HG03139 (cell line): ENCODE measurements at regions not wholly inside any gene's neighbourhood (a gene's known extent, or its start where the extent isn't known, plus 50 kb on each side); places are given as distances from the start of the nearest gene placed in this dataset.
"Not testable (repeated sequence)": the region's sequence is repeated elsewhere in the genome, so short reads cannot be mapped to it uniquely, and the experiment has no call there.

ENCODE experiments used
- ATAC-seq: cut with Tn5 transposase; IDR thresholded peaks from one replicate; pipeline ENCODE4 v1.9.1; 2021; ENCODE audit not compliant: unreplicated experiment

GRCh38 chr6:50959081-50959641 is 140.5 kb downstream of the TFAP2B start:
- no peak for ATAC-seq

DNA sequence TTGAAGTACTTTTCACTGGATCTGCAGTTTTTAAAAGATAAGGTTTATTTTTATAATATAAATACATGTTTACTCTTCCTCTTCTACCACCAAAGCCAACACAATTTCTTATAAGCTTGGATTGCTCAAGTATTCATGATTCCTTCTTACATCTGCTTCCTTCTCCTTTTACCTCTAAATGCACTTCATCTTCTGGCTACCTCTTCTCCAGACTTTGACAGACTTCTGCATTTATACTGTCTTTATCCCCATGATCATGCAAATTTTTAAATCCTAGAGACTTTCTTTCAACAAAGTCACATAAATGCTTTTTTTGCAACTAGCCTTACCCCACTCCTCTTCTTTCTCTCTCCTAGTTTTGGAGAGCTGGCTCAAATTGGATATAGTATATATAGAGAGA is 142.9 kb downstream of the TFAP2B start:
- no peak for ATAC-seq

GRCh38 chr6:50962213-50962759 is 143.6 kb downstream of the TFAP2B start:
- ATAC-seq, result no peak

DNA sequence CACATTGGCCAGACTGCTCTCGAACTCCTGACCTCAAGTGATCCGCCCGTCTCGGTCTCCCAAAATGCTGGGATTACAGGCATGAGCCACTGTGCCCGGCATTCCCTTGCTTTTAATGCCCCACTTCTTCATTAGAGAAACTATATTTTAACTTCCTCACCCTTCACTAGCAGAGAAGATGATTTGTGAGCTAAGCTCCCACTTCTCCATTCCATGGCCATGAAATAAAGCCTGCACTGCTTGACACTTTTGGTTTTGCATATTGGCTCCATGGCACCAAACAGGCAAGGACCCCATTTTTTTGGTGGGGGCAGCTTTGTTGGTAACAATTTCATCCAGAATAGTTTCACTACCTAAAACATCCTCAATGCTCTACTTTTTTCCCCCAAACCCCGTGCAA is 145.3 kb downstream of the TFAP2B start:
- no peak for ATAC-seq

DNA sequence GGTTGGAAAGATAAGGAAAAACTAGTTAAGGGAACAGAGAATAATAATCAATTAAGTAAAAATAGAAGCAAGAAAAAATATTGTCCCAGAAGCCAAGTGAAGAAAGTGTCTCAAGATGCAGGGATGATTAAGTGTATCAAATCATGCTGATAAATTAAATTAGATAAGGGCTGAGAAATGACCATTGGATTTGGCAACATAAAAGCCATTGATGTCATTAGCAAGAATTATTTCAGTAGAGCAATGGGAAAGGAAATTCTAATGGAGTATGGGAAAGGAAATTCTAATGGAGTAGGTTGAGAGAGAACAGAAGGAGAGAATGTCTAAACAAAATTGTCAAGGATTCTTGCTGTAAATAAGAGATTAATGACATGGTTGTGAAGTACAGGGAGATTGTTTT is 146.8 kb downstream of the TFAP2B start:
- ATAC-seq, result no peak

DNA sequence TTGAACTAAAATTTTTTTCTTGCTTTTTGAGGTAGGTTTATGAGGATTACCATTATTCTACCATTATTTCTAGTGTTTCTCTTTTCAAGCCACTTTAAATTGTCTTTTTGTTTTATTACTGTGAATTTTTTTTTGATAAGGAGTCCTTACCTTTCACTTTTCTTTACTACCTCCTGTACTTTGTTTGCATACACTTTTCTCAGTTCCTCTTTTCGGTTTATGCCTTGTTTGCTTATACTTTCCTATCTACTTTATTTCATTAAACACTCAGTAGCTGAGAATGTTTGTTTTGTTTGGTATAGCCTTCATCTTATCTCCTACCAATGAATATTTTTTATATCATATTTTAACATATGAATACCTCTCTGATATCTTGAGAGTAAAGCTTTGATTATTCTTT is 147.9 kb downstream of the TFAP2B start:
- peak; percentile 83 for ATAC-seq

- ATAC-seq, result no peak
Observed at GRCh38 chr6:50966986-50967385, 148.3 kb downstream of the TFAP2B start.

DNA sequence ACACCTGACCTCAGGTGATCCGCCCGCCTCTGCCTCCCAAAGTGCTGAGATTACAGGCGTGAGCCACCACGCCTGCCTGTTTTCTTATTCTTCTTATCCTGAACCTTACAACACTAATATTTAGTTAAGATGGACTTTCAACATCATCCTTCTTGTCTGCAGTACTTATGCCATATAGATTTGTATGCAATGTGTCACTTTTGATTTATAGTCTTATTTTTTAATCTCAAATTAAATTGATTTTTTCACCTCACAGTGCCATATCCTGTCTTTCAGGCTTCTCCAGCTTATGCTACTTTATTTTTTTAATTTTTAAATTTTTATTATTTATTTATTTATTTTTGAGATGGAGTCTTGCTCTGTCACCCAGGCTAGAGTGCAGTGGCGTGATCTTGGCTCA is 149.6 kb downstream of the TFAP2B start:
- ATAC-seq, result not testable (repeated sequence)

DNA sequence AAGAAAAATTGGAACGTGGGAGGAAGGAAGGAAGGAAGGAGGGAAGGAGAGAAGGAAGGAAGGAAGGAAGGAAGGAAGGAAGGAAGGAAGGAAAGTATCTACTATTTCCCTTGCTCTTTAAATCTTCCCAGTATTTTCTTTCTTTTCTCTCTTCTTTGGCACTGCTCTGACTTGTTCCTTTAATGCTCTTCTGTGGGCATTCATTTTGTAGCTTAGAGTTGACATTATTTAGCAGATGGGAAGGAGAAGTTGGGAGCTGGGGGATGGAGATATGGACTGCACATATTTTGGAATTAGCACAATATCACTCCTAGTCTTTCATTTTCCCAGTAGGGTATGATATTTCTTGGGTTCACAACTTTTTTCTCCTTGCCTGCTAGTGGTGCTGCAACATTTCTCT is 152.2 kb downstream of the TFAP2B start:
- no peak for ATAC-seq

DNA sequence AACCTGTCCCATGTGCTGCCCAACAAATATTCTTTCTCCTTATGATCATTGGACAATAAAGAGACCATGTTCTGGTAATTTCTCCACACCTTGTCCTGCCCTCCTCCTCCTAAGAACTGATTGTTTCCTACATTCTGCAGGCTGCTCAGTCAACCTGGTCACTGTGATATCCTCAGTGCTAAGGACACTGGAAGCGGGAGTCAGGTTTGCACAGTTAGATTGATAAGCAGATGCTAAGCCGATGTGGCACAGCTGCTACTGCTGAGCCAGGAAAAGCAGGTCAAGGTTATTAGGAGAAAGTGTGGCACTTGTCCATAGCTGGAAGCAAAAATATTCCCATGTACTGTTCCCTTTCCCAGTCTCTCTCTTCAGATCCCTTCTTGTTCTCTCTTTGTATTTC is 154.8 kb downstream of the TFAP2B start:
- no peak for ATAC-seq

DNA sequence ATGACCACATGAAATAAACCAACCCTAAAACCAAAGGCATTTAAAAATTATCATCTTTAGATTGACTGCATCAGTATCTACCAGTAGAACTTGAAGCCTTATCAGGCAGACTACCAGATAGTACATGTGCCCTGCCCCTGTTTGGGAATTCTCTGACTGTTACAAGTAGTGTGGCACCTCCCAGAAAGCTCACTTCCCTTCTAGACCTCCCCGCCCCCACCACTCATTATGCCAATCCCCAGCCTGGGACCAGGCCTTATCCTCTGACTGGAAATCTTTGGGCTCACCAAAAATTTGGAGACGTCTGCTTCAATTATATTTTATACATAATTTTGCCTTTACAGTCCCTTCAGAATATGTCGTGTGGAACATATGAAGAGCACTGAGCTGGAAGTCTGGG is 155.6 kb downstream of the TFAP2B start:
- no peak for ATAC-seq

- no peak for ATAC-seq
Observed at GRCh38 chr6:50975216-50975615, 156.5 kb downstream of the TFAP2B start.

GRCh38 chr6:50976907-50977306 is 158.2 kb downstream of the TFAP2B start:
- ATAC-seq, result no peak

GRCh38 chr6:50977796-50978195 is 159.1 kb downstream of the TFAP2B start:
- no peak for ATAC-seq

- no peak for ATAC-seq
Observed at GRCh38 chr6:50978380-50979170, 159.9 kb downstream of the TFAP2B start.

DNA sequence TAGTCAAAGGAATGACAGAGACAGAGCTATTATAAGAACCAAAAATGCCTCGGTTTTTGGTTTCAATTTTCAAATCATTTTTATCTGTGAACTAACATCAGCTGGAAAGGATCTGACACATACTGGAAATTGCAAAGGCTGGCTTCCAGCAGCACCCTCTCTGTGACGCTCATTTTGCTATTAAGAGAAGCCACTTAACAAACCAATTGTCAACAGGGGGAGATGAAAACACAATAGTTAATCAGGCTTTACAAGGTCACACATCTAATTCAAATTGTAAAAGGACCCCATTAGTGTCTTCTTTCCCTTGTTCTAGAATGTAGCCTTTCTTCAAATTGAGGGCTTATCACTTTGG is 160.5 kb downstream of the TFAP2B start:
- ATAC-seq, result no peak

DNA sequence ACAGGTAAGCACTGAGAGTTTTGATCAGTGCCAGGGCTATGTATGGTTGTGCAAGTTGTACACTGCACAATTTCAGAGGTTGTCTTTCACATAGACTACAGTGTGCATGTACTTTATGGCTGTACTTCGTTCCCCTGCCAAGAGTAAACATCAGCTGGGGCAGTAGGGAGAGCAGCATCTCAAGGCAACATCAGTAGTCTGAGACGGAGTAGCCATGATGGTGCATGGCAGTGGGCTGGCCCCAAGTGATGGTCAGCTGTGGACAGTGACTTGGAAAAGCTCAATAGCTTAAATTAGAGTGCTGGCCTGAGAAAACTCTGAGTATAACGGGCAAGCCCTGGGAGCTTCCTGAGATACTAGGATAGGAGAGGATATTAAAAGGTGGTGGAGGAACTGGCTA is 165.5 kb downstream of the TFAP2B start:
- no peak for ATAC-seq

GRCh38 chr6:50986319-50986718 is 167.6 kb downstream of the TFAP2B start:
- ATAC-seq, result no peak

DNA sequence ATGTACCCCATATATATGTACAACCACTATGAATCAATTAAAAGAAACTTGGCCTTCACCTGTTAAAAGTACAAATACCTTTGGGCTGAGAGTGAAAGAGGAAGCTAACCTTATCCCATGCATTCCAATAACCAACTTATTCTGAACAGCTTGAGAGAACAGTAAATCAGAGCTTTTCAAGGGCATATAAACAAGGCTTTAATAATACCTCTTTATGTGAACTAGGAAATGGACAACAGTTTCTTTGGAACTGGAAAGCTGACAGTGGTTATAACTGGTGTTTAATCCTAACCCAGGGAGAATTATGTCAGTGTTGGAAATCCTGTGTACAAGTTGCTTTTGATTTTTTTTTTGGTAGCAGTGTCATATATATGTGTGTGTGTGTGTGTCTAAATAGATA is 170.5 kb downstream of the TFAP2B start:
- no peak for ATAC-seq

- ATAC-seq, result no peak
Observed at GRCh38 chr6:50990750-50991446, 172.2 kb downstream of the TFAP2B start.

DNA sequence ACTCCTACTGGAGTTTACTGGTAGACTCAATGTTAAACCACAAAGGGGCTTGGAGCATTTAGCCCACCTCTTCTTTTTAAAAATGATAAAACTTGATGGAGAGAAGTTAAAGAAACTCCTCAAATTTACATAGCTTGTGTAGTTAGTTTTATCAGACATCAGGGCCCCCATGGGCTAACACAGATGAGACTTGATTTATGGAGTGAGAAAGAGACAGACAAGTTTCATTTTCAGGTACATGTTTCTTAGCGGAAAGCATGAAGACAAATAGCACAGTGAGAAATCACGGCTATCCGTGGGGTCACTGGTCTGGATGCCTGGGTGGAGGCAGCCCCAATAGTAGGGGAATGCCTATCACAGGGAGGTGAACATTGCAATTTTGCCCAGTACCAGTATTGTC is 173.6 kb downstream of the TFAP2B start:
- no peak for ATAC-seq
